IMR-90 (cell line): ENCODE measurements at regions not wholly inside any gene's neighbourhood (a gene's known extent, or its start where the extent isn't known, plus 50 kb on each side); places are given as distances from the start of the nearest gene placed in this dataset.

Experiments used
- BHLHE40 ChIP-seq: fragments of 150-350 bp; IDR thresholded peaks from 2 replicates; pipeline ENCODE4 v1.6.1; 2016; ENCODE audit warnings: mild to moderate bottlenecking, low read depth, low read length
- CEBPB ChIP-seq: IDR thresholded peaks from 2 replicates; pipeline ENCODE4 v1.6.1; 2012; ENCODE audit warnings: low read depth, low read length, improper control_type of control experiment
- FOS ChIP-seq: fragments of 150-350 bp; IDR thresholded peaks from 2 replicates; pipeline ENCODE4 v1.6.1; 2016; ENCODE audit warnings: low read depth, low read length
- MAFK ChIP-seq: IDR thresholded peaks from 2 replicates; pipeline ENCODE4 v1.6.1; 2012; ENCODE audit warnings: low read depth, low read length, improper control_type of control experiment
- MXI1 ChIP-seq: IDR thresholded peaks from 2 replicates; pipeline ENCODE4 v1.6.1; 2012; ENCODE audit warnings: low read depth, mild to moderate bottlenecking, low read length, moderate library complexity, borderline replicate concordance
- POLR2A ChIP-seq: IDR thresholded peaks from 2 replicates; pipeline ENCODE4 v1.6.1; 2012; ENCODE audit warnings: mild to moderate bottlenecking, low read depth, low read length
- RAD21 ChIP-seq: IDR thresholded peaks from 2 replicates; pipeline ENCODE4 v1.6.1; 2012; ENCODE audit warnings: low read length, improper control_type of control experiment
- RFX5 ChIP-seq: IDR thresholded peaks from 2 replicates; pipeline ENCODE4 v1.8.0; 2012; ENCODE audit warnings: low read depth, mild to moderate bottlenecking, low read length, moderate library complexity
- SMC3 ChIP-seq: fragments of 150-350 bp; IDR thresholded peaks from 2 replicates; pipeline ENCODE4 v1.6.1; 2016; ENCODE audit warnings: low read depth, mild to moderate bottlenecking, antibody characterized with exemption, low read length, moderate library complexity
- TF ChIP-seq, protein P1 (sequence below): conservative IDR thresholded peaks from 2 replicates; pipeline ENCODE4 v1.5.1; 2012; ENCODE audit warnings: mild to moderate bottlenecking, low read depth, low read length, improper control_type of control experiment
- TF ChIP-seq, protein P2 (sequence below): fragments of 150-350 bp; IDR thresholded peaks from 2 replicates; pipeline ENCODE4 v1.6.1; 2017; ENCODE audit warnings: mild to moderate bottlenecking, antibody characterized with exemption, low read length, low read depth

DNA sequence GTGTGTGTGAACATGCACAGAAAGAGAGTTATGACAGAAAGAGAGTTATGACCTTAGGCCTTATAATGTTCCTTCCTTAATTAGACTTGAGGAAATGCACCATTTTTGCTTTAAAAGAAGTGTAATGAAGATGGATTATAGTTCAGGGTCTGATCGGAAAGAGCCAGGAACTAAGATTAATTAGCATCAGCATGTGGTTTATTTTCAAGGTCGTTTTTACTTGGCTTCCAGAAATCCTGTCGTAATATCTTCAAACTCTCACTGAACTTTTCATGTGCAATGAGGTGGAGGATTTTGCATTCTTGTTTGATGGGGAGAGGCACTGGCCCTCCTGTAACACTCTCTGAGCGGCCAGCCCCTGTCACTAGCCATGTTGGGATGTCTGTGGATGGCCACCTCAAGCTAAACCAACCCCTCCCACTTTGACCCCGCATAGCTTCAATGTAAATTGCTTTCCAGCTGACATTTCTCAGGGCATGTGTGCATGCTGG is 116.8 kb downstream of the CDC5L start:
- TF ChIP-seq, protein P1, sequence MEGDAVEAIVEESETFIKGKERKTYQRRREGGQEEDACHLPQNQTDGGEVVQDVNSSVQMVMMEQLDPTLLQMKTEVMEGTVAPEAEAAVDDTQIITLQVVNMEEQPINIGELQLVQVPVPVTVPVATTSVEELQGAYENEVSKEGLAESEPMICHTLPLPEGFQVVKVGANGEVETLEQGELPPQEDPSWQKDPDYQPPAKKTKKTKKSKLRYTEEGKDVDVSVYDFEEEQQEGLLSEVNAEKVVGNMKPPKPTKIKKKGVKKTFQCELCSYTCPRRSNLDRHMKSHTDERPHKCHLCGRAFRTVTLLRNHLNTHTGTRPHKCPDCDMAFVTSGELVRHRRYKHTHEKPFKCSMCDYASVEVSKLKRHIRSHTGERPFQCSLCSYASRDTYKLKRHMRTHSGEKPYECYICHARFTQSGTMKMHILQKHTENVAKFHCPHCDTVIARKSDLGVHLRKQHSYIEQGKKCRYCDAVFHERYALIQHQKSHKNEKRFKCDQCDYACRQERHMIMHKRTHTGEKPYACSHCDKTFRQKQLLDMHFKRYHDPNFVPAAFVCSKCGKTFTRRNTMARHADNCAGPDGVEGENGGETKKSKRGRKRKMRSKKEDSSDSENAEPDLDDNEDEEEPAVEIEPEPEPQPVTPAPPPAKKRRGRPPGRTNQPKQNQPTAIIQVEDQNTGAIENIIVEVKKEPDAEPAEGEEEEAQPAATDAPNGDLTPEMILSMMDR, result no peak
- TF ChIP-seq POLR2A (no peak), CEBPB (no peak), RFX5 (no peak), BHLHE40 (no peak), MAFK (no peak), FOS (no peak), MXI1 (no peak), SMC3 (no peak), RAD21 (no peak)
- TF ChIP-seq, protein P2, sequence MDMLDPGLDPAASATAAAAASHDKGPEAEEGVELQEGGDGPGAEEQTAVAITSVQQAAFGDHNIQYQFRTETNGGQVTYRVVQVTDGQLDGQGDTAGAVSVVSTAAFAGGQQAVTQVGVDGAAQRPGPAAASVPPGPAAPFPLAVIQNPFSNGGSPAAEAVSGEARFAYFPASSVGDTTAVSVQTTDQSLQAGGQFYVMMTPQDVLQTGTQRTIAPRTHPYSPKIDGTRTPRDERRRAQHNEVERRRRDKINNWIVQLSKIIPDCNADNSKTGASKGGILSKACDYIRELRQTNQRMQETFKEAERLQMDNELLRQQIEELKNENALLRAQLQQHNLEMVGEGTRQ, result no peak
